SHP77 treated with DMSO at 0.1 percent for 48 hours (cell line): ENCODE measurements at regions not wholly inside any gene's neighbourhood (a gene's known extent, or its start where the extent isn't known, plus 50 kb on each side); places are given as distances from the start of the nearest gene placed in this dataset.

Experiments used
- DNase-seq: peaks from one replicate; lab custom pipeline; 2025; lab: John Stamatoyannopoulos, UW

DNA sequence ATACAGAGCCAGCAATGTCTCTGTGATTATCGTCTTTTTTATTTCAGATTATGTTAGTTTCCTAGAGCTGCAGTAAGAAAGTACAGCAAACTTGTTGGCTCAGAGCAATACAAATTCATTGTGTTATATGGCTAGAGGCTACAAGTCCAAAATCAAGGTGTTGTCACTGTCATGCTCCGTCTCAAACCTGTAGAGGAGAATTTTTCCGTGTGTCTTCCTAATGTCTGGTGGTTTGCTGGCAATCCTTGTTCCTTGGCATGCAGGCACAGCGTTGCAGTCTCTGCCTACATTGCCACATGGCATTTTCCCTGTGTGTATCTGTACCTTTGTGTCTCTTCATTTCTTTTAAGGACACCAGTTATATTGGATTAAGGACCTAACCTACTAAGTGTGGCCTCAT lies 244.4 kb downstream of the LRRIQ3 start:
- DNase-seq: no peak

DNA sequence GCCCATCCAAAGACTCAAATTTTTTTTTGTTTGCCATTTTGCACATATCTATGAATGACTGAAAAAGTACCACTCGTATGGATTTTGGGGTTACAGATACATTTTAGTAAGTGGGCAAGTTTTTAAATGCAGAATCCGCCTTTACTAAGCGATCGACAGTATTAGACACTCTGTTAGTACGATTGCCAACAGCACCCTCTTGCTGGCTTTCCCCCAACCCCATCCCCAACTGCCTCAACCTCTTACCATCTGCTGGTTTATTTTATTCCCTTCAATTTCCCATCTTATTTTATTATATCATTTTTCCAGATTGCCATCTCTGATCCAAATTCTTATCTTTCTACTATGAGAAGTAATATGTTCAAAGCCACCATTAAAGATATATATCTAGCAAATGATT lies 244.8 kb downstream of the LRRIQ3 start:
- DNase-seq: no peak

DNA sequence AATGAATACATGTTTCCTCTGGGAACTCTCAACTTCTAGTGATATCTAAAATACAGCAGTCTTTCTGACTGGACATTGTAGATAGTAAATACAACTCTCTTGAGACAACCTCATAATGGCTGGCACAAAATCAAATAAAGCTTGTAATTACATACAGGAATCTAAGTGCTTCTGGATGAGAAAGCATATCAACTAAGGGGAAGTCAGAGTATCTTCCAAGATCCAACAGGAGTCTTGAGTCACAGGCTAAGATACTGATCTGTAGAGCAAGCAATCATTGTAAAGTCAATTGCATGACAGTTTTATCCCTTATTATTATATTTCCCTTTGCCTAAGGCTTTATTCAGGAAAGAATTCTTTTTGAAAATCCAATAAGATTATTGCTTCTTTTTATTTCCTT lies 249.9 kb downstream of the LRRIQ3 start:
- DNase-seq: no peak

DNA sequence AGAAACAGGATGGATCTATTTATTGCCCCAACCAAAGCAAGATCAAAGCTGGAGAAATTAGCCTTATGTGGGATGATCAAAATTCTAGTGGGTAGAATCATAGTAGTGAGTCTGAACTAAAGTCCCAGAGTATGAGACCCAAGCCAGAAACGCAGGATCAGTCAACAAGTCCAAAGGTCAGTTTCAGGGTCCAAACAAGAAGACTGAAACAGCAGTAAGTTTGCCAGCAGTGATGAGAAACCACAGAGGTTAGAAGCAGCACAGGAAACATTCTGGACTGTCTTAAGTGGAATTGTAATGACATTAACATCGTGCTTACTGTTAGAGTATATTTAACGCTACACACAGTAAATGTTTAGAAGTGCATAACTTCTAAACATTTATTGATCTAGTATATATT lies 251.0 kb downstream of the LRRIQ3 start:
- DNase-seq: no peak

DNA sequence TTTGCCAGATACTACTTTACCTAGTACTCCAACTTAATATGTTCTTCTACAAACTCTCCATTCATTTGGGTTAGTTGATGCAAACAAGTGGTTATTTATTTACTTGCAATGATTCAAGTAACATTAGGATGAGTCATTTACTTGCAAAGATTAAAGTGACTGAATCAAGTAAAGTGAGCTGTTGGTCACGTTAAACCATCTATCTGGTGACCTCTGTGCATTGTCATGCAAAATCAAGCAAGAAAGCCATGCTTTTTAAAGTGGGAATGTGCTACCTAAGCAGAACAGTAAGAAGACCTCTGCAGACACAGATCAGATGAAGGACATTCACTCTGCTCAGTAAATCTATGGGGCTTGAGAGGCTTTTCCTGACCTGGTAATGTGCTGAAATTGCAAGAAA lies 254.7 kb downstream of the LRRIQ3 start:
- no peak for DNase-seq

DNA sequence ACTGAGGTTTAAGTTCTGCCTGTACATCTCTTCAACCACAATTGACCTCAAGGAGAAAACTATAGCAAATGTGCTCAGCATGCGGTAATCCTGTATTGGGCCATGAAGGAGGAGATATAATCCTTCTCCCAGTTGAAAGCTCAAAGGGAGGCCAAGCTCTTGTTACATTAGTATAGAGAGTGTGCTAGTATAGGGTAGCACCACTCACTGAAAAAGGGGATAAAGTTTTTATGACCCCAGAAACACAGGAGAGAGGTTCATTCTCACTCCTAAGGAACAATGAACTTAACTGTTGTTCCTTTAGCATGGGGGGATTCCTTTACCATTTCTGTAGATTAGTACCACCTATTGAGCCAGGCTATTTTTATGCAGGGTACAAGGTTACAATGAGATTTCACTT lies 267.7 kb downstream of the LRRIQ3 start:
- no peak for DNase-seq

DNA sequence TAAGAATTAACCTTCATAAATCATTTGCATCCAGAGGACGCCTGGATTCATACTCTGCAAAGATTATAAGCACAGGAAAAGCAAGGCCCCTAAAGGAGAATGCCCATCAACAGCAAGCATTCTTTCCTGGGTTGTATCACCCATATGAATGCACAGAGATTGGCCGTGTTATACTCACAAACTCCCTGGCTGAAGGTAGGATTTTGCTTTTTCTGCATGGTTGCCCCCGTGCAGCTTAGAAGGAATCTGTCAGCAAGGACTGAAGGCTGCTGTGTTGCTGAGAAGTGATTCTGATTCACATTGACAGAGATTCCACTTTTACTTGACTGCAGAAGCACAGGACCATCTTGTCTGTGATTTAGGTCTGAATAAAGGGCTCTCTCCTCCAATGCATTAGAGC lies 283.0 kb downstream of the LRRIQ3 start:
- DNase-seq: no peak

DNA sequence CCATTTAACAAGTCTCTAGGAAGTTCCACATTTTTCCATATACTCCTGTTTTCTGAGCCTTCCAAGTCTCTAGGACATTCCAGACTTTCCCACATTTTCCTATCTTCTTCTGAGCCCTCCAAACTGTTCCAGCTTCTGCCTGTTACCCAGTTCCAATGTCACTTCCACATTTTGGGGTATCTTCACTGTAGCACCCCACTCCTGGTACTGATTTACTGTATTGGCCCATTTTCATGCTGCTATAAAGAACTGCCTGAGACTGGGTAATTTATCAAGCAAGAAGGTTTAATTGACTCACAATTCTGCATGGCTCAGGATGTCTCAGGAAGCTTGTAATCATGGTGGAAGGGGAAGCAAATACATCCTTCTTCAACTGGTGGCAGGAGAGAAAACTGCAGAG lies 285.0 kb downstream of the LRRIQ3 start:
- no peak for DNase-seq

DNA sequence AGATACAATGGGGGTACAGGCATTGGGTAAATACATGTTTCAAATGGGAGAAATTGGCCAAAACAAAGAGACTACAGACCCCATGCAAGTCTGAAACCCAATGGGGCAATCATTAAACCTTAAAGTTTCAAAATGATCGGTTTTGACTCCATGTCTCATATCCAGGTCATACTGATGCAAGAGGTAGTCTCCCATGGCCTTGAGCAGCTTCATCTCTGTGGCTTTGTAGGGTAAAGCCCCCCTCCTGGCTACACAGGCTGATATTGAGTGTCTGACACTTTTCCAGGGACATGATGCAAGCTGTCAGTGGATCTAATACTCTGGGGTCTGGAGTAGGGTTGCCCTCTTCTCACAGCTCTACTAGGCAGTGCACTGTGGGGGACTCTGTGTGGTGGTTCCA lies 286.1 kb downstream of the LRRIQ3 start:
- no peak for DNase-seq

DNA sequence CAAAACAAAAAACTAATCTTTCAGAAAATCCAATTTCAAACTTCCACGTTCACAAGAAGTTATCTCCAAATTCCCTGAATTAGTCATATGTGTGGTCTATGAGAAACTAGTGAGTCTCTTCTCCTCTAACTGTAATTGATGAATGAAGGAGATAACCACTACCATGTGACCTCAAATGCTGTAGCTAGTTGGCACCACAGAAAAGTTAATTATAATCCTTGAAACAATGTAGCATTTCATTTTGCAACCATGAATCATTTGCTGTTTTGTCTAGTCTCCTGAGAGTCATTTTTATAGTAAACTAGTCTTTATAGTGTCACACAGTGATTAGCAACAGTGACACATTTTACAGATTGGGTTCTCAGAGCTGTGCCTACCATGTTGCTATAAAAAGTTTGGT lies 287.5 kb downstream of the LRRIQ3 start:
- DNase-seq: no peak

DNA sequence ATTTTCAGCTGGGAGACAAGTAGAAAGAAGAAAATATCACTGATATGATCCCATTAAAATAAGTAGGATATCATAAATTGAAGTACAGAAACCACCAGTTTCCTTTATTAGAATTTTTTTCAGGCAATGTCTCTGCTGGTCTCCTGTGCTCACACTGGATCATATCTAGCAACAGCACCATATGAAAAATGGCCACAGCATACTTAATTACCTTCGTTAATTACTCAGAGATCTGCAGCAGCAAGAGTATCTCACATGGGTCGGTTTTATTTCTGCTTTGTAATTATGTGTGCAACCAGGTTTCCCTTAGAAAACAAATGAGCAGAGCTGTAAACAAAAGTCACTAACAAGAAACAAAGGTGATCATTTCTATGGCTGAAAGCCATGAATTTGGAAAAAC lies 287.9 kb downstream of the LRRIQ3 start:
- DNase-seq: no peak

DNA sequence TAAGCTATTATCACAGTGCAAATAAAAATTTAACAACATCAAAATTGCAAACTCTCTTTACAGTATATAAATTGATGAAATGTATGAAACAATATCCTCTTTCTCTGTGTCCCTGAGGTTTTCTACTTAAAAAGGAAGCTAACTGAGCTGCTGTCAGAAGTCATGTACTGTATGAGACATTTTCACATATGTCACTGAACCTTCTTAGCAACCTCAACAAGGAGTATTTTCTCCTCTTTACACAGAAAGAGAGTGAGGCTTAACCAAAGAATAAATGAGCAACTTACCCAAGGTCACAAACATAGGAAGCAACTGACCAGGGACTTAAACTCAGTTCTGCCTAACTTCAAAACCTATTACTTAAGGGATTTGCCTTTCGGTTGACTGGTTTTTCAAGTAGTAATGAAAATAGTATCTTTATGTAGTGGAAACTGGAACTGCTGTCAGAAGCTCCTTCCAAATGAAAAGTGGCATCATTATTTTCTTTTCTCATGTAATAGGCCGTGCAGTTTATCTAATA lies 288.9 kb downstream of the LRRIQ3 start:
- no peak for DNase-seq

DNA sequence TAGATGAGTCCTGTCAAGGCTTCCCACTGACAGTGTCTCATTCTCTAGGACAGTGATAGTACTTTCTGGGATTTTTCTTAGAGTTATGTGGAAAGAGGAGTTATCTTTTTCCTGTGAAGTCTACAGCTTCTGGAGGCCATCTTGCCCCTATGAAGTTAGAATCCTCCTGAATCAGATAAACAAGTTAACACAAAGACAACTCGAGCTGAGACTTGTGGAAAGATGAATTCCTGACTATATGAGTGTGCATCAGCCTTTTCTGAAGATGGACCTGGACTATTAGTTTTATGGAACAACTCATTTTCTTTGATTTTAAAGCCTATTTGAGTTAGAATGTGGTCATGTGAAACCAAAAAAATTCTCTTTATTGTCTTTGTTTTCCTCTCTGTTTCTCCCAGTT lies 290.9 kb downstream of the LRRIQ3 start:
- DNase-seq: no peak

DNA sequence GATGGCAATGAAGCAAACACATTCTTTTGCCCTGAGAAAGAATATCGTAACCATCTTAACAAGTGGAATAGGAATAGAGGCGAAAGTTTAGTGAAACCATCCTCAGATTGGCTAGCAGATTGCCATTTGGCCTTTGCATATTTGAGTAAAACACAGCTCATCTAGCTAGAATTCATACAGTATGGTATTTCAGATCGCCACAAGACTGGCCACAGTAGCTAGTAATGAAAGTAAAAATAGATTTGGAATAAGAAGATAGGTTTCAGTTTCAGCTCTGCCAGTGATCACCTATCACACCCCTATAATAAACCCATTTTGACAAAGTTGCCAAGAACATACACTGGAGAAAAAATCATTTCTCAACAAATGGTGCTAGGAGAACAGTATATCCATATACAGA lies 294.9 kb downstream of the LRRIQ3 start:
- no peak for DNase-seq

DNA sequence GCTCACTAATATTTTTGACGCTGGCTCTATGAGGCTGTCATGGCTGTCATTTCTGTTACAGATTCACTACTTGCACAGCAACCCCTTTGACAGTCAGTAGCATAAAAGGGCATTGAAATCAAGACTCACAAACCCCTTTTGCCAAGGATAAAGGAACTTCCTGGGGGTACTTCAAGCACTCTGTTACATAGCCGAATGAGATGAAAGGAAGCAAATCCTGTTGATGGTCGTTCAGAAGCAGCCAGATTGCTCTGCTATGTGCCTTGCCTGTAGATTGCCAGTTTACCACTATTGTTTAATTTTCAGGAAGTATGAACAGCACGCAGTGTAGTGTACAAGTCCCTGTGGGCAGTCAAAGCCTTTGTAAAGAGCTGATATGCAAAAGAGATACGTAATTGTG lies 296.2 kb downstream of the LRRIQ3 start:
- no peak for DNase-seq

DNA sequence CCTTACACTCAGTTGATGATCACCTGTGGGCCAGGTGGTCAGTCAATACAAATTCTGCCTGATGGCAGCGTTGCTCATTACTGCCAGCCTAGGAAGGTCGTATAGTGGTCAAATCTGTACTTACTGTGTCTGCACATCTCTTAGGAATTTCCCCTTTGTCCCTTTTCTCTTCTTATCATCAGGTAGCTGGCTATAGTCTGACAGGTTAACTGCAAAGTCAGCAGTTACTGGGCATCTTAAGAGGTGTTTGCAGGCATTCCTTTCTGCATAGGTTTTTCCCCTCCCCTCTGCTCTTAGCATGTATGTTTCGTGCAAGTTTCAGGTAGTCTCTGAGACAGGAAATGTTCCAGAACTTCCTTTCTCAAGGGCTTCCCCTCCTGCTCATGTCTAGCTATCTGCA lies 298.7 kb downstream of the LRRIQ3 start:
- DNase-seq: no peak

DNA sequence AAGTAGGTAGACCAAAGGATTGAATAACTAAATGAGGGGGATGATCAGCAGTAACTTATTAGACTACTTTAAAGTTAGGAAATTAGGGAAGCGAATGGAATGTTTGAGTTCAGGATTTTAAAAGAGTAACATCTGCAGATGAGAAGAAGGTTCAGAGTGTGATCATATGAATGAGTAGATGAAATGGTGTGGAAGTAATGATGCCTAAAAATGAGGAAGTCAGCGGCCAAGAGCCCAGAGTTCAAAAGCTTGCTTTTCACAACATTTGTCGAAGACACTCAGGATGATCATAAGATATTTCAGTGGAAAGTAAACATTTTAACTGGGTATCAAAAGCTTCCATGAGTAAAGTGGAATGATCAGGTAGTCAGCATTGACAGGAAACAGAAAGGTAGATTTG lies 299.4 kb downstream of the LRRIQ3 start:
- no peak for DNase-seq

DNA sequence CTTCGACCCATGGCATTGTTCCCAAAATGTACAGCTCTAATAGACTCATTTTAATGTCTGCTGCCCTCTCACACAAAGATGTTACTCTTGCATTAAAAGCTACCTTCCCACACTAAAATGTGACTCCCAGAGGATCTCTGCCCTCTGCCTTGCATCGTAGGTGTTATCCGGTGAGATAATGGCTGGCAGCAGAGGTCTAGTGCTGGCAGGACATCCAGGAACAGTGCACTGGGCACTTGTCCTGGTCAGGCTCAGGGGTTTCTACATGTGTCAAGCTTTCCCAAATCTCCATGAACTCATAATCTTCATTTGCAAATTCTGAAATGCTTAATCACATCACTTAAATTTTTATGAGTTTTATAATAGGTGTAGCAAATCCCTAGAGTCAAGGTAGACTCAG lies 310.6 kb downstream of the LRRIQ3 start:
- no peak for DNase-seq

DNA sequence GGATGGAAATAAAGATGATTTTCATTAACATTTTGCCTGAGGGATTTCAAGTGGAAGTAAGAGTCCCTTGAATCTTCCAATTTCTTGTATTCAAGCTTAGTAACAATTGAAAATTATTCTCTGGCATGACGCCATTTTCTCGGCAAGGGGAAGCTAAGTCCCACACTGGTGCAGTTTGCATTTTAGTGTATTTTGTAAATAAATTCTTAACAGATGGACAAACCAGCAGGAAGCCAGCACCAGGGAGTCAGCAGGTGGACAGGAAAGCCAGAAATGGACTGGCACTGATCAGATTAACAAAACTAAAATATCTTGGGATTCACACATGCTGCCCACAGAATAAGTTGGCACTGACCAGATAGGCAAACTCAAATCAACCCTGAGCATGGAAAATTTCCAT lies 311.3 kb downstream of the LRRIQ3 start:
- no peak for DNase-seq

DNA sequence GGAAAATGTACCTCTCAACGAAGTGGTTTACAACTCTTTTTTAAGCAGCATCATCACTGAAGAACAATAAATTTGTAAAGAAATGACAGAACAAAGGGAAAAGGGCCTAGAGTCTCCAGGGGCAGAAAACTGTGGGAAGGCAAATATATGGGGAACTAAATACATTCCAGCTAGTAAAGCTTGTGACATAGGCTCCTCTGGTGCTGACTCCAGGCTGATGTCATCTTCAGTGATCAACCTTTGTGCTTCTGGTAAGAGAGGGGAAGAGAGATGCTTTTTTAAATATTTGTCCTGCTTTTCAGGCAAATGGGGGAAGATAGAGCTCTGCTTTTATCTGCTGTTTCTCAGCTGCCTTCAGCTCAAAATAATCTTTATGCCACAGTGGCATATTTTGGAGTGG lies 323.2 kb downstream of the LRRIQ3 start:
- no peak for DNase-seq

DNA sequence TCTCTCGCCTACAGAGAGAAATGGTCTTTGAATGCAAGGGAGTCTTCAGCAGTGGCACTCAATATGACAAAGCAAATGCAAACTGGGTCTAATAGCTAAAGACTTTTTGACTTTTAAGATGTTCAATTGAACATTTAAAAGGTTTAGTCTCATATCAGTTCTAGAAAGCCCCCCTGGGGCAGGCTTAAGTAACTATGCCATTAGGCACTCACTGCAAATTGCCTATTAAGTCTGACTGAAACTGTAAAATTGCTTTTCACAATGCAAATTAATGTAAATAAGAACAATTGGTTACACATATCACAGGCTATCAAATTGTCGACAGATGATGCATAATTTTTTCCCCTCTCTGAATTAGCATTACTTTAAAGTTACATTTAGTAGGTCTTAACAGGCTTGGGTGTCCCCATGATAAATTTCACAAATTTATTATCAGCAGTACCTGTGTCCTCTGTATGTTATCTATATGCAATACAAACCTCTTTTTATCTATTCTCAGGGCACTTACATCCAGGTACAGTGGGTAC lies 329.1 kb downstream of the LRRIQ3 start:
- DNase-seq: no peak

DNA sequence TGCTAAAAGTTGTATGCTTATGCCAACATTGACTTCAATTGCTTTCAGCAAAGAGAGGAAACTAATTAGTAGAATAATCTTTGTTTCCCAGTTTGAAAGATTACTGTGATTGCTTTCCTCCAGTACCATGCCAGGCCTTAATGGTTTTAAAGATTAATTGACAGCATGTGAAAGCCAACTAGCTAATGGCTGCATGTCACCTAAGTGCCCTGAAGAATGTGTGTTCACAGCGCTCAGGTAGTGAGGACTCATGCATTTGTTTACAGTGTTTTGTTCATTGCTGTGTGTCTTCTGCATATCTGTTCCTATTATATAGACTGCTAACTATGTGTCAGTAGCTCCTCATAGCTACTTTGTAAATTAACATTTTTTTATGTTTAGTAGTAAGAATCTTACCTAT lies 335.6 kb downstream of the LRRIQ3 start:
- DNase-seq: no peak

DNA sequence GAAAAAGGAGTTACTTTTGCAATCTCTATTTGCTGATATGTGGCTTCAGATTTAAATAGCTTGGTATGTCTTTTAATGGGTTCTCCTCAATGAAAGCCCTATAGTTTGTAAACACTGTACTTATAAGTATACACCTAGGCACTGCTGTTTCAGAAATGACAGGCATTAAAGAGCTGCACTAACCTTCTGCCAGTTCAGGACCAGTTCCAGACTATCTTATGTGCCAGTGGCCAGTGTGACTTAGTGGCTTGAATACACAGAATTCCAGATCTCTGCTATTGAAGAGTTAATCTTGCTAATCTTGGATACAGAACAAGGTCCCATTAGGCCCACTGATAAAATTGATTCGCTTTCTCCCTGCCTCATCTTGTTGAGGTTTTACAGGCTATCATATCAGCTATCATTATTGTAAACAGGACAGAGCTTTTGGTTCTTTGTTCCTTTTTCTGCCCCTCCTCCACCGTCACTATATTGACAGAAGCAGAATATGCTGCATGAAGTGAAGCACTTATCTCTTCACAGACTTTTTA lies 337.5 kb downstream of the LRRIQ3 start:
- no peak for DNase-seq

DNA sequence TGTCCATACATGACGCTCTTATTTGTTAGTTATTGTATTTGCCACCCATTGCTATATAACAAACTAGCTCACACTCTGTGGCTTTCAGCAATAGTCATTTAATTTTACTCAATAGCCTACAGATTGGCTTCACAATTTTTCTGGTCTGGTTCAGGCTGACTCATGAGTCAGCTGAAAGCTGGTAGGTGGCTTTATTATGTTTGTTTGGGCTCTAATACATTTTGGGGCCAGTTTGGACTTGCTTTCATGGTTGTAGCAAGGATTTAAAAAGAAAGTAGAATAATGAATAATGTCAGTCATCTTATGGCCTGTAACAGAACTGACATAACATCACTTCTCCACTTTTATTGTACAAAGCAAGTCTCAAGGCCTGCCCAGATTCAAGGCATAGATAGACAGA lies 338.7 kb downstream of the LRRIQ3 start:
- DNase-seq: no peak

DNA sequence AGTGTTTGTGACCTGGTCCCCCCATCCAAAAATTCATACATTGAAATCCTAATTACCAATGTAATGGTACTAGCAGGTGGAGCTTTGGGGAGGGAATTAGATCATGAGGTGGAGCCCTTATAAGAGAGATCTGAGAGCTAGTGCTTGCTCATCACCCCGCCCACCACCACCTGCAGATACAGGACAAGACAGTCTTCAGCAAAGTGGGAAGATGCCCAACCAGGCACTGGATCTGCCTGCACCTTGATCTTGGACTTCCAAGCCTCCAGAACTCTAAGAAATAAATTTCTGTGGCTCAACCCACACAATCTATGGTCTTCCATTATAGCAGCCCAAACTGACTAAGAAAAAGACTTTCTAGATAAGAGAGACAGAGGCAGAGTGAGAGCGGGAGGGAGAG lies 343.4 kb downstream of the LRRIQ3 start:
- no peak for DNase-seq
